ENCODE measurements at regions not wholly inside any gene's neighbourhood (a gene's known extent, or its start where the extent isn't known, plus 50 kb on each side); places are given as distances from the start of the nearest gene placed in this dataset.

DNA sequence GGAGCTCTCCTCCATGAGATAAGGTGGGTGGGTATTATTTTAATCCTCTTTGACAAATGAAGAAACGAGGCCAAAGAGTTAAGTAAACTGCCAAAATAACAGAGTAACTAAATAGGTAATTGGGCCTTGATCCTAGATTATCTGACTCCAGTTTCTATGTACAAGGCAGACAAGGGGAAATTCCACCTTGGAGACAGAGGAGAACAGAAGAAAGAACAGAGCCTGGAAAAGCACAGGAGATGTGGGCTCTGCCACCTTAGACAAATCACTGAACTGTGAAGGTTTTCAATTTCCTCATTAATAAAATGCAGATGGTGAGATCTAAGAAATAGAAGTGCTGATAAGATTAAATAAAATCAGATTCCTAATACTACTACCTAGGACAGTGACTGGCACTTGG, 310.2 kb upstream of the TLE3 start:
- intact Hi-C loops (cut with DNase I, micrococcal nuclease) = no loop called here
- DNase-seq (no peak), ATAC-seq (no peak)

GRCh38 chr15:70407336-70407670, 309.6 kb upstream of the TLE3 start:
- DNase-seq (no peak), ATAC-seq (no peak)
- intact Hi-C loops (cut with DNase I, micrococcal nuclease) = no loop called here

- no peak for DNase-seq
- ATAC-seq = no peak
- intact Hi-C loops (cut with DNase I, micrococcal nuclease) = no loop called here
Observed at GRCh38 chr15:70406617-70407335, 309.1 kb upstream of the TLE3 start.

DNA sequence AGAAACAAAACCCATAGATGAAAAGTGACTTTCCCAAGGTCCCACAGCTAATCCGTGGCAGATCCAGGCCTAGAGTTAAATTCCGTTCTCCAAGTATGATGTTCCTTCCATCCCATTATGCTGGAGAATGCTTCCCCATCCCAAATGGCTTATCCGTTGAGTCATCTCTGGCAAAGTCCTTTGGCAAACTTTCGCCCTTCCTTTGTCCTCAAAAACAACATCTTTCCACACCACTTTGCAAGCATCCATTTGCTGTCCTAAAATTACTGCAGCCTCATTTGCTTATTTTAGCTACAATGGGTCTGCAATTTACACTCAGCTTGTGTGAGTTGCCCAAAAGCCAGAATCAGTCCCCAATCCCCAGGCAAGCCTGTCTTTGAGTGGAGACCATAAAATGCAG, 304.0 kb upstream of the TLE3 start:
- DNase-seq (no peak), ATAC-seq (no peak)
- intact Hi-C loops (cut with DNase I, micrococcal nuclease) = no loop called here

DNA sequence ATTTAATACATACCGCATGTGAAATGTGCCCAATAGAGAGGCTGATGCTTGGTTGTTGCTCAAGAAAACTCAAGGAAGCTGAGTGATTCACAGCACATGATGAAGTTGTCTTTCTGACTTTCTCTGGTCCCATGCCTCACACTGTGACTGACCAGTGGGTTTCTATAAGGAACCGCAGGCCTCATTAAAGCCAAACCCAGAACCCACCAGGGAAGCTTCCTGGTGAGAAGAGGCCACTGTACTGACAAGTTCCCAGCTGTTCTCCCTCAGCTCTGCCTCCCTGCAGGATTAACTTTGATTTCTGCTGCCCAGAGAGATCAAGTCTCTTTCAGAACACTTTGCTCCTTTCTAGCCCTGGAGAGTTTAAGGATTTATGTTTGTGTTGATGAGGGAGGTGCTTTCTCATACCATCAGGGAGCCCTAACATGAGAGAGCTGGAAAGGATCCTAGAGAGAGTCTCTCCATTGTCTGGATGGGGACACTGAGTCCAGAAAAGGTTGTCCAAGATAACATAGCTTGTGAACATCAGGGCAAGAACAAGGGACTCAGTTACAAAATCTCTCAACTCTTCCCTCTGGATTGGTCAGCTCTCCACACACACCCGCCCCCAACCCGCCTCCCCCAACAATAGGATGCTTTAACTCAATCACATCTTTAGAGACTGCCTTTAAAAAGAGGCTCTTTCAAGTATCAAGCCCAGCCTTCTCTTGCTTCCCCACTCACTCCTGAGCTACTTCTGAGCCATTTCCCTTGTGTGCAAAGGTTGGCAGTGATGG, 303.2 kb upstream of the TLE3 start:
- intact Hi-C loops (cut with DNase I, micrococcal nuclease) = no loop called here
- DNase-seq (no peak), ATAC-seq (no peak)

- DNase-seq (no peak), ATAC-seq (no peak)
- intact Hi-C loops (cut with DNase I, micrococcal nuclease) = no loop called here
Observed at GRCh38 chr15:70399204-70399603, 301.5 kb upstream of the TLE3 start.

GRCh38 chr15:70398694-70399093, 301.0 kb upstream of the TLE3 start:
- intact Hi-C loops (cut with DNase I, micrococcal nuclease) = no loop called here
- no peak for DNase-seq
- no peak for ATAC-seq

DNA sequence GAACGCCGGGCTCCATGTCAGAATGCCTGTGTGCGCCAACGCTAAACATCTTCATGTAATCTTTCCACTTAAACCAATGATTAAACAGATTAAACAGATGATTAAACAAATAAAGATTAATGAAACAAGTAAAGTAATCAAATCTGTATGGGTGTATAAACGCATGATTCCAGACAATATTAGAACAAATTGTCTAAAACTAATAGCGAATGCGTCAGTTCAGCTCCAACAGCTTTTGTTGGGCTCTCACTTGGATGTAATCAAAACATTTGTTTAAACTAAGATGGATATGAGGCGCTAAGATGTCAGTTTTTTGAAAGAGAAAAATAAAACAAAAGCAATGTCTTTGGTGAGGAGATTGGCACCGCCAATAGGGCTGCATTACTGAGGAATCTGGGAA, 299.1 kb upstream of the TLE3 start:
- DNase-seq = no peak
- ATAC-seq = no peak
- intact Hi-C loops (cut with DNase I, micrococcal nuclease) = no loop called here

GRCh38 chr15:70395164-70395563, 297.4 kb upstream of the TLE3 start:
- intact Hi-C loops (cut with DNase I, micrococcal nuclease) = no loop called here
- ATAC-seq = no peak
- DNase-seq = no peak

DNA sequence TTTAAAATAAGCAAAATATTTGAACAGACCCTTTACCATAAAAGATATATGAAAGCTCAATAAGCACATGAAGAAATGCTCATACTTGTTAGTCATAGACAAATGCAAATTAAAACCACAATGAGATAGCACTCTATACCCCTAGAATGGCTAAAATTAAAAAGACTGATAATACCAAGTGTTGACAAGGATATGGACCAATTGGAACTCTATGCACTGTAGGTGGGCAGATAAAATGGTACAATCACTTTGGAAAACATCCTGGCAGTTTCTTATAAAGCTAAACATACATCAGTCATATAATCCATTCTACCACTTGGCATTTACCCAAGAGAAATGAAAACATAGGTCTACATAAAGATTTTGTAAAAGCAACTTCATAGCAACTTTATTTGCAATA, 293.0 kb upstream of the TLE3 start:
- intact Hi-C loops (cut with DNase I, micrococcal nuclease) = no loop called here
- DNase-seq (no peak), ATAC-seq (no peak)

DNA sequence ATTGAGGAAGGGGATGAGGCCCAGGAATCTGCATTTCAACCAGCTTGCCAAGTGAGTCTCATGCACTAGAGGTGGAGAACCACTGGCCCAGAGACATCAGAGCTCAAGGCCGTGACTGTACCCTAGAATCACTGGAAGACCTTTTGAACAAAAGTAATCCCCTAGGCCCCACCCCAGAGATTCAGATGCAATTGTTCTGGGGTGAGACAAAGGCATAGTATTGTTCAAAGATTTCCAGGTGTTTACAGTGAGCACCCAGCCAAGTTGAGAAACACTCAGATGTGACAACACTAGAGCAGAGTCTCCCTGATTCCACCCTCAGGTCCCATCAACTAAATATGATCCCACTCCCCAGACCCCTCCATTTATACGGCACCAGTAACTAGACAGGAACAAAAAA, 290.3 kb upstream of the TLE3 start:
- ATAC-seq (no peak), DNase-seq (no peak)
- intact Hi-C loops (cut with DNase I, micrococcal nuclease) = no loop called here

GRCh38 chr15:70387081-70387480, 289.4 kb upstream of the TLE3 start:
- DNase-seq (no peak), ATAC-seq (no peak)
- intact Hi-C loops (cut with DNase I, micrococcal nuclease) = no loop called here

GRCh38 chr15:70385711-70386110, 288.0 kb upstream of the TLE3 start:
- no peak for DNase-seq
- intact Hi-C loops (cut with DNase I, micrococcal nuclease) = no loop called here
- no peak for ATAC-seq

- no peak for DNase-seq
- ATAC-seq = no peak
- intact Hi-C loops (cut with DNase I, micrococcal nuclease) = no loop called here
Observed at GRCh38 chr15:70385052-70385451, 287.3 kb upstream of the TLE3 start.

- ATAC-seq (no peak), DNase-seq (no peak)
- intact Hi-C loops (cut with DNase I, micrococcal nuclease) = no loop called here
Observed at GRCh38 chr15:70383856-70384255, 286.1 kb upstream of the TLE3 start.

DNA sequence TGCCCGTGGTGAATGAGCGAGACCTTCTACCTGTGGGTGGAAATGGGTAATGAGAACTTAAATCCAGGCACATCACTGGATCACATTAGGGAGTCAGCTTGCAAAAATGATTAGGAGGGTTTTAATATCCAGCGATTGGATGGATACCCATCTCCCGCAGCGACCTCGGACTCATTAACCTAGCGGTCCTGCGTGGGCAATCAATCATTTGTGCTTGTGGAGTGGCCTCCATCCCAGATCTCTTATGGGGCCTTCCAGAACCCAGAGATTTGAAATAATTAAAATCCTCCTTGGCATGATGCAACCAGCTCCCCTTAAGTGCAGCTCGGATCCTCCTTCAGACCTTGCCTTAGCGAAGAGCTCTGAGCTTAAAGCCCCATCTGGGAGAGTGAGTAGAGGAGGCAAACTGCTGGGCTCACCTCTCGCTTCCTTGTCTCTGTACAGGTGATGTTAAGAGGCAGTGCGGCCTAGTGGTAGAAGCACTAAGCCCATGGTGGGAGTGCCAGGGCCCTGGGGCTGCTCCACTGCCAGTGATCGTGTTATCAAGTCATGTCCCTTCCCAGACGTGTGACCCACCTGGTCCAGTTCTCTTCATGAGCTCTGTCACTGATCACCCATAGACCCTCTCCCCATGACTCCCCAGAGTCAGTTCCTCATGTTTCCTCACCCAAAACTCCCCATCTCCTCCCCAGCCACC, 285.2 kb upstream of the TLE3 start:
- DNase-seq = no peak

GRCh38 chr15:70382009-70382749, 284.5 kb upstream of the TLE3 start:
- no peak for ATAC-seq
- no peak for DNase-seq
- intact Hi-C loops (cut with DNase I, micrococcal nuclease) = no loop called here

More for the DNA sequence above, 285.2 kb upstream of the TLE3 start:
- intact Hi-C loops (cut with DNase I, micrococcal nuclease) = no loop called here
- ATAC-seq = no peak

DNA sequence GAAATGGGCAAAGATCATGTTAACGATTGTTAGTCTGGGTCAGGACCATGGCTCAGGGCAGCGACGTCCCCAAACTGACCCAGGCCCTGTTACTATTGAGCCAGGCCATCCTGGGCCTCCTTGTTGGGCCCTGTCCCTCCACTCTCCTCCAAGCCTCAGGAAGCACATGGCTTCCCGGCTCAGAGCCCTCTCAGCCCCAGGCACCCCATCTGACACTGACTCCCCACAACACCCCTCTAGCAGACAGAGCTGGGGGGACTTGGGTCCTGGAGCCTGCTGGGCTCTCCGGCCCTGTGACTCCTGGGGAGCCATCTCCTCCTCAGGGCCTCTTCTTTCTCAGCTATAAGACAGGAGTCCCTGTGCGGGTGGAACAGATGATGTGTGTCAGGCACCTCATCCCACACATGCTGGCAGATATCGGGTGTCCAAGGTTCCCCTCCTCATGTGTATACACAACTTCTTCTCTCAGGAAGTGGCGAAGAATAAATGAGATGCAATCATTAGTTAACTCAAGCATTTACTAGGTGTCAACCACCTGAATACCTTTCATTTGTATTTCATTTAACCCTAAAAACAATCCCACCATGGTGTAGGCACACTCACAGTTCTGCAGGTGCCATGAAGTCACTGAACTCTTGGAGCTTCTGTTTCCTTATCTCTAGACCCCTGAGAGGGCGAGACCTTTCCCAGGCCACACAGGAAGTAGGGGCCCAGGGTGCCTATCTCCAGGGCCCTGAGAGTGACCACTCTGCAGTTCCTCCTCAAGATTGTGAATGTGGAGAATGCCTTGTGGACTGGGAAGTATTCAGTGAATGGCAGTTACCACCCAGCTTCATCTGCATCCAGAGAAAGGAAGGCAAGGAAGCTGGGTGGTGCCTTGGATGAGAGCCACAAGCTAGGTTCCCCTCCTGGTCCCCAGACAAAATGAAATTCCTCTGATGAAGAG, 282.5 kb upstream of the TLE3 start:
- intact Hi-C loops (cut with DNase I, micrococcal nuclease) = no loop called here
- ATAC-seq = no peak
- DNase-seq = no peak

DNA sequence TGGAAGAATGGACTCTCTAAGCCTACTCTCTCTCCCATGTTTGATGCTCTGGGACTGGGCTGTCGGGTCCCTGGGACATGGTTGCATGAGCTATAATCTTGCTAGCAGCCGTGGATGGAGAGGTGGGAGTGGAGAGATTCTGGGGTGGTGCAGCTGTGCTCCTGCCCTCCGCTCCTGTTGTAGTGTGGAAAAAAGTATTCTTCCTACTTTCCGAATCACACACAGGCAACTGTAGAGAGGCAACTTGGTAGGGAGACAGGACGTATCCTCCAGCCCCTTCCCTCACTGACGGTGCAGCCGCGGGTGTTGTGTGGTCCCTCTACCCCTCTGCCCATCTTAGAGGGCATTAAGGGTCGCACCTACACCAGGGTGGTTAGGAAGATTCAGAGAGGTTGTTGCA, 281.4 kb upstream of the TLE3 start:
- no peak for ATAC-seq
- no peak for DNase-seq
- intact Hi-C loops (cut with DNase I, micrococcal nuclease) = no loop called here

Measured in left colon (tissue), 2 donors.